Neural cell (in vitro differentiated cells): ENCODE measurements at regions not wholly inside any gene's neighbourhood (a gene's known extent, or its start where the extent isn't known, plus 50 kb on each side); places are given as distances from the start of the nearest gene placed in this dataset.

Source experiments
- H2AFZ ChIP-seq: fragments of 200-600, 300-800 bp; sonication (generic), shearing (Covaris generic); 2 replicates; pipeline ENCODE4 v1.6.0; 2014; ENCODE audit warnings: low read depth, mild to moderate bottlenecking, antibody characterized with exemption, low read length, moderate library complexity
- H3F3A ChIP-seq: fragments of 200-600 bp; shearing (Covaris generic); 2 replicates; pipeline ENCODE4 v1.6.1; 2016; ENCODE audit warnings: mild to moderate bottlenecking, moderate library complexity, mixed read lengths, antibody characterized with exemption, low read length; ENCODE audit not compliant: insufficient read depth, poor library complexity, severe bottlenecking
- H3K27ac ChIP-seq: fragments of 200-600, 300-800 bp; sonication (generic), shearing (Covaris generic); 2 replicates; pipeline ENCODE4 v1.5.1; 2014; ENCODE audit warnings: mild to moderate bottlenecking, low read length, moderate library complexity
- H3K27me3 ChIP-seq: fragments of 300-800, 200-600 bp; sonication (generic), shearing (Covaris generic); 2 replicates; pipeline ENCODE4 v1.6.0; 2014; ENCODE audit warnings: mild to moderate bottlenecking, low read depth, low read length, moderate library complexity; ENCODE audit not compliant: insufficient read depth
- H3K36me3 ChIP-seq: fragments of 300-800, 200-600 bp; sonication (generic), shearing (Covaris generic); 2 replicates; pipeline ENCODE4 v1.5.1; 2014; ENCODE audit warnings: mild to moderate bottlenecking, antibody characterized with exemption, low read length, moderate library complexity; ENCODE audit not compliant: insufficient read depth
- H3K4me2 ChIP-seq: fragments of 300-800, 200-600 bp; sonication (generic), shearing (Covaris generic); 2 replicates; pipeline ENCODE4 v1.6.0; 2014; ENCODE audit warnings: mild to moderate bottlenecking, low read length
- H3K4me3 ChIP-seq: fragments of 300-800, 200-600 bp; sonication (generic), shearing (Covaris generic); 2 replicates; pipeline ENCODE4 v1.5.1; 2014; ENCODE audit warnings: mild to moderate bottlenecking, low read length, moderate library complexity
- H3K79me2 ChIP-seq: fragments of 200-600 bp; shearing (Covaris generic); replicated peaks from 2 replicates; pipeline ENCODE4 v1.6.0; 2014; ENCODE audit warnings: mild to moderate bottlenecking, low read length, moderate library complexity; ENCODE audit not compliant: insufficient read depth
- H3K9ac ChIP-seq: fragments of 300-800, 200-600 bp; sonication (generic), shearing (Covaris generic); 2 replicates; pipeline ENCODE4 v1.6.1; 2016; ENCODE audit warnings: mild to moderate bottlenecking, low read length, mixed read lengths
- H3K9me2 ChIP-seq: fragments of 200-600 bp; shearing (Covaris generic); 2 replicates; pipeline ENCODE4 v1.6.1; 2016; ENCODE audit warnings: mild to moderate bottlenecking, low read length, mixed read lengths; ENCODE audit not compliant: insufficient read depth
- H3K9me3 ChIP-seq: fragments of 200-600, 300-800 bp; sonication (generic), shearing (Covaris generic); 2 replicates; pipeline ENCODE4 v1.6.1; 2016; ENCODE audit warnings: mild to moderate bottlenecking, mixed run types, low read length, moderate library complexity, mixed read lengths
- H4K20me1 ChIP-seq: fragments of 200-600 bp; shearing (Covaris generic); 2 replicates; pipeline ENCODE4 v1.6.1; 2016; ENCODE audit warnings: mild to moderate bottlenecking, mixed run types; ENCODE audit not compliant: insufficient read depth
- CTCF ChIP-seq: fragments of 450-650 bp; IDR thresholded peaks from 2 replicates; pipeline ENCODE4 v1.5.1; 2014; ENCODE audit warnings: antibody characterized with exemption, mild to moderate bottlenecking, moderate library complexity; ENCODE audit not compliant: poor library complexity, severe bottlenecking
- EP300 ChIP-seq: fragments of 450-650 bp; conservative IDR thresholded peaks from 2 replicates; pipeline ENCODE4 v1.6.1; 2014; ENCODE audit warnings: antibody characterized with exemption, mild to moderate bottlenecking, moderate library complexity; ENCODE audit not compliant: poor library complexity, severe bottlenecking
- EZH2 ChIP-seq: fragments of 200-600, 300-800 bp; shearing (Covaris generic), sonication (generic); IDR thresholded peaks from 2 replicates; pipeline ENCODE4 v1.6.1; 2014; ENCODE audit warnings: antibody characterized with exemption, low read length, borderline replicate concordance, mild to moderate bottlenecking; ENCODE audit not compliant: insufficient read depth, poor library complexity, severe bottlenecking
- MXI1 ChIP-seq: fragments of 450-650 bp; conservative IDR thresholded peaks from 2 replicates; pipeline ENCODE4 v1.6.1; 2014; ENCODE audit warnings: antibody characterized with exemption, mild to moderate bottlenecking; ENCODE audit not compliant: poor library complexity, severe bottlenecking
- POLR2AphosphoS5 ChIP-seq: IDR thresholded peaks from 2 replicates; pipeline ENCODE4 v1.6.1; 2012
- RAD21 ChIP-seq: fragments of 450-650 bp; conservative IDR thresholded peaks from 2 replicates; pipeline ENCODE4 v1.6.1; 2014; ENCODE audit warnings: antibody characterized with exemption, mild to moderate bottlenecking, moderate library complexity
- REST ChIP-seq: IDR thresholded peaks from 2 replicates; pipeline ENCODE4 v1.6.1; 2012; ENCODE audit warnings: borderline replicate concordance
- SMC3 ChIP-seq: fragments of 450-650 bp; conservative IDR thresholded peaks from 2 replicates; pipeline ENCODE4 v1.6.1; 2014; ENCODE audit warnings: antibody characterized with exemption, mild to moderate bottlenecking, moderate library complexity; ENCODE audit not compliant: poor library complexity
- TAF1 ChIP-seq: IDR thresholded peaks from 2 replicates; pipeline ENCODE4 v1.6.1; 2012; ENCODE audit warnings: low read depth

GRCh38 chr4:145324161-145324560 is 143.8 kb upstream of the OTUD4 start:
- Histone ChIP-seq H2AFZ (no peak overlapping the region), H3K4me3 (no peak overlapping the region)

GRCh38 chr4:145320294-145320693 is 139.9 kb upstream of the OTUD4 start:
- Histone ChIP-seq H3K4me3 (no peak overlapping the region), H2AFZ (no peak overlapping the region), H3K9me3 (no peaks in the 10 kb centered on the region), H3K4me2 (no peak overlapping the region), H3F3A (no peaks in the 10 kb centered on the region), H3K27me3 (no peaks in the 10 kb centered on the region), H3K27ac (no peak overlapping the region), H3K79me2 (no peaks in the 10 kb centered on the region), H4K20me1 (no peaks in the 10 kb centered on the region), H3K9me2 (no peaks in the 10 kb centered on the region), H3K9ac (no peak overlapping the region), H3K36me3 (no peaks in the 10 kb centered on the region)
- TF ChIP-seq CTCF = no peak

More at GRCh38 chr4:145324161-145324560, 143.8 kb upstream of the OTUD4 start:
- no peak overlapping the region for H3K9ac ChIP-seq
- no peaks in the 10 kb centered on the region for H3K9me3 ChIP-seq
- no peaks in the 10 kb centered on the region for H4K20me1 ChIP-seq
- H3K9me2 ChIP-seq = no peaks in the 10 kb centered on the region
- H3K27ac ChIP-seq = no peak overlapping the region
- TF ChIP-seq EZH2 = no peak
- TF ChIP-seq EP300 = no peak
- TF ChIP-seq CTCF = no peak
- no peak for TF ChIP-seq POLR2AphosphoS5
- TF ChIP-seq RAD21 = no peak
- no peak for TF ChIP-seq SMC3
- TF ChIP-seq TAF1 = no peak
- TF ChIP-seq MXI1 = no peak
- no peak for TF ChIP-seq REST
- no peaks in the 10 kb centered on the region for H3K27me3 ChIP-seq
- H3K36me3 ChIP-seq = no peaks in the 10 kb centered on the region
- no peaks in the 10 kb centered on the region for H3F3A ChIP-seq
- no peak overlapping the region for H3K4me2 ChIP-seq
- no peaks in the 10 kb centered on the region for H3K79me2 ChIP-seq
